NK-92 treated with Interleukin-12 subunit alpha and Interleukin-12 subunit beta, amount 100 ng/mL, for 24 hours (cell line): ENCODE measurements at regions not wholly inside any gene's neighbourhood (a gene's known extent, or its start where the extent isn't known, plus 50 kb on each side); places are given as distances from the start of the nearest gene placed in this dataset.

Experiments used
- DNase-seq: peaks from one replicate; lab custom pipeline; 2025; lab: John Stamatoyannopoulos, UW

DNA sequence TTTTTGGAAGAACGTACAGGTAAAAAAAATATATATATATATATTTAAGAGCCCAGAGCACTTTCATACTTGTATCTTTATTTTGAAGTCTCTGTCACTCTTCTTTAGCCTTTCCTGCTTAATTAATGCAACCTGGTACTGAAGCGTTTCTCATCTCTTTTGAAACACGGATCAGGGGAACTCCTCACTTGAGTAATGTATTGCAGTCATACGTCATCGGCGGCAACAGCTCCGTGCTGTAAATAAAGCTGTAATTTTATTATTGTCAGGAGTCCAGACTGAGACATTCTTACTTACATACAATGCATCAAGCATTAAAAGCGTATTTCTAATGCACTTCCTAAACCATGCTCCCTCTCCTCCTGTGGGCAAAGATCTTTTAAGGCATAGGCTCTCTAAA, 514.7 kb downstream of the SOX11 start:
- DNase-seq, result no peak

- no peak for DNase-seq
Measured at GRCh38 chr2:6211236-6211635, 519.1 kb downstream of the SOX11 start.

GRCh38 chr2:6212491-6212890, 520.3 kb downstream of the SOX11 start:
- no peak for DNase-seq

- DNase-seq, result no peak
Measured at GRCh38 chr2:6213056-6213780, 521.0 kb downstream of the SOX11 start.

DNA sequence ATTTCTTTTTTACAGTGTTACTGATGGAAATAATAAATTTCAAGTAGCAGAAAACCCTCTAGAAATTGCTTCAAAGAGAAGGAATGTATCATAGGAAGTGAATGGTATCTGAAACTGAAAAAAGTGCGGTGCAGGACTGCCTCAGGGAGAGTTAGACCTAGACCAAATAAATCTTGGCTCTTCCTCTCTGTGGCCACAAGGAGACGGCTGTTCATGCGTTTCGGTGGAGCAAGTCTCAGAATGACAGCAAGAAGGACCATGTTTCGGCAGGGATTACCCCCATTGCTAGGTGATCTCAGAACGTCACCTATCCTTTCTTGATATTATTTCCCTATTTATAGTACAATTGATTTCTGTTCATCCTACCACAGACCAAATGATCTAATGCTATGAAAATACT, 522.3 kb downstream of the SOX11 start:
- DNase-seq, result no peak

DNA sequence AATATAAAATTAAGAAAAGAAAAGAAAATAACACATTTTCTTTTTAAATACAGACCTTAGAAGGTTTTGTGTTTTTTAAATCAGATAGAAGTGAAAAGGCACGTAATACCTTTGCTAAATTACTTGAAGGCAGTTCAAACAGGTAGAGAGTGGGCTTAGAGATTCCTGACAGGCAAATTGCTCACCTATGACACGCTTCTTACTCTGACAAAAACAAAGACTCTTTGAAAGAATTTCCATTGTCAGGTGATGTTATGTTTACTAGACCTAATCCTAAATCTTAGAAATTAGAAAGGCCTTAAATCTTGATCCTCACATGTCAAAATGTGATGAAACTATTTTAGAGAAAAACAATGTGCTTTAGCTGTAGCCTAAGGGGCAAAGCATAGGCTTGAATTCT, 522.9 kb downstream of the SOX11 start:
- DNase-seq, result no peak

GRCh38 chr2:6216234-6216633, 524.0 kb downstream of the SOX11 start:
- DNase-seq, result no peak

DNA sequence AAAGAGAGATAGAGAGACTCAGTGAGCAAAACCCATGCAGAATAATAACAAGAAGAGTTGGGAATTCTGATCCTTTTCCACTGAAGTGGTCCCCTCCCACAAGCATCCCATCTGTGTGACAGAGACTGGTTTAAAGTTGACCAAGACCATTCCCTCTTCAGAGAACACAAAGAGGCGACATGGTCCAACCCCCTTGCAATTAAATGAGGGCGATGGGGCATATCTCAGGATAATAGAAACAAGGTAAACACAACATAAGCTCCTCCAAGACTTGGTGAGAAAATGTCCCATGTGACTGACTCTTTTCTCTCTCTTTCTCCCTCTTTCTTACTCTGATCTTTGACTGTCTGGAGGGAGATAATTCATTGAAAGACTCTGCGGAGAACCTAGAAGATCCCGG, 526.7 kb downstream of the SOX11 start:
- DNase-seq, result no peak

- no peak for DNase-seq
Measured at GRCh38 chr2:6219906-6220305, 527.7 kb downstream of the SOX11 start.

DNA sequence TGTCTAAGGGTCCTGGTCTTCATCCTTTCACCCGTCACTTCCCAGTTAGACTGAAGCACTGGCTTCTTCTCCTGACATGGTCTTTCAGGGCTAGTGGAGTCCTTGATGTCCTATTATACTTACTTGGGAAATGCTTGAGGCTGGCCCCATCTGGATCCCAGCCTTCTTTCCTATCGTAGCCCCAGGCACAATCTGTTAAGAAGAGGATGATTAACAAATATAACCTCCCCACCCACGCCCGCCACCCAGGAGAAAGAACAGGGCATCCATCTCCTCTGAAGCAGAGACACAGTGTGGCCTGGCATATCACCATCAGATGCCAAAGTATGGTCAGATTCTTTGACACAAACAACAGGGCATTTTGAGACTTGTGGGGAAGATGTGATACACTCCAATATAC, 530.1 kb downstream of the SOX11 start:
- DNase-seq, result no peak

DNA sequence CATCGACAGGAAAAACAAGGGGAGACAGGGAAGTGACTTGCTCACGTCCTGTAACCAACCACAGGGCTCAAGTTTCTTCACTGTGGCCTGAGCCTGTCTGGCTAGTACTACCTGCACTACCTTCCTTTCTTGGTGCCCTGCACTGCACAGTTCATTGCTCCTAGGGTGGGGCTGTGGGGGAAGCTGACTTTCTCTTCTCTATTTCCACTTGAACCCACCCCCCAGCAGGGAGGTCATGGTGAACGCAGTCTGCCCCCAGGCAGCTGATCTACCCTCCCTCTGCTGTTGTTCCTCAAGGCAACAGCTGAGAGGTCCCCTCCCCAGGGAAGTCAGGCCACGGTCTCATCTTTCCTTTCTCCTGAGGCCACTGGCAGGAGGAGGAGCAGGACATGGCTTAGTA, 532.1 kb downstream of the SOX11 start:
- DNase-seq, result no peak

DNA sequence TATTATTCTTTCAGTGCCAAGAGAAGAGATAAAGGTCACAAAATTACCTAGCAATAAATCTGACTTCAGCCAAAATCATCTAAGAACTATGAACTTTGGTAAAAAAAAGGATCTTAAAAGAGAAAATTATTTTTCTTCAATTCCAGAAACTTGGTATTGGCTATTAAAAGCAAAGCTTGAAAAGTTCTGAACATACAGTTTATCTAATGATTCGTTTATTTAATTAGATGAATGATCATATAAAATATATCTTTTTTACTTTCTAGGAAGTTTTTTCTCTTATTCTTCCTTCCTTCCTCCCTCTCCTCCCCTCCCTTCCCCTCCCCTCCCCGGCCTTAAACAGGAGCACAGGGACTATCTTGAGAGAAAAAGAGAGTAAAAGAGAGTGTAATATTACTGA, 536.1 kb downstream of the SOX11 start:
- no peak for DNase-seq

DNA sequence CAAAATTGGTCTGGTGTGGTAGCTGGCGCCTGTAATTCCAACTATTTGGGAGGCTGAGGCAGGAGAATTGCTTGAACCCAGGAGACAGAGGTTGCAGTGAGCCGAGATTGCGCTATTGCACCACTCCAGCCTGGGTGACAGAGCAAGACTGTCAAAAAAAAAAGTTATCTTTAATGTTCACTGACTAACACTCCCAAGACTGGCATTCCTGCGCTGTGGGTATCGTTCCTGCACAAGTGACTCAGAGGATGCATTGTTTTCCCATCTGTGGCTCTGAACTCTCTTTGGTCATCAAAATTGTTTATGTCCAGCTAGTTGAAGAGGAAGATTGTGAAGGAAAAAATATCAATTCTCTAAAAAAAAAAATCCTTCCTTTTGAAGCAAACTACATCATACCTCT, 539.0 kb downstream of the SOX11 start:
- DNase-seq, result no peak

DNA sequence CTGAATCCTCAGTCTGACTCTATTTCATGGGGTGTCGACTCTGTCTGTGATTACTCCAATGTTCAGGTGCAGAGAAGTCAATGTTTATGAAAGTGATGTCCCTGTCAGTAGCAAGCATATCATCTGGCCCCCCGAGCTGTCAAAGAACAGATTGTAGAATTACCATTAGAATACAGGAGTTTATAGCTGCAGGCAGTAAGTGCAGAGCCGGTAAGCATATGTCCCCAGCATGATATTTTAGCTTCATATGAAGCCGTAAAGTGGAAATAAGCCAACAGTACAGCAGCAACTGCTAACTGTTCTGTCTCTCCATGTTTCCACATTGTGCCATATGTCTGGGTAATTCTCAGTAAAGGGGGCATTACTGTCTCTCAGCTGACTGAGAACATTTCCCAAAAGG, 541.8 kb downstream of the SOX11 start:
- no peak for DNase-seq

- no peak for DNase-seq
Measured at GRCh38 chr2:6234702-6235101, 542.5 kb downstream of the SOX11 start.

- DNase-seq, result no peak
Measured at GRCh38 chr2:6236317-6236716, 544.1 kb downstream of the SOX11 start.

GRCh38 chr2:6237039-6237660, 545.0 kb downstream of the SOX11 start:
- no peak for DNase-seq

- no peak for DNase-seq
Measured at GRCh38 chr2:6249557-6249956, 557.4 kb downstream of the SOX11 start.

- no peak for DNase-seq
Measured at GRCh38 chr2:6254441-6254840, 562.3 kb downstream of the SOX11 start.

DNA sequence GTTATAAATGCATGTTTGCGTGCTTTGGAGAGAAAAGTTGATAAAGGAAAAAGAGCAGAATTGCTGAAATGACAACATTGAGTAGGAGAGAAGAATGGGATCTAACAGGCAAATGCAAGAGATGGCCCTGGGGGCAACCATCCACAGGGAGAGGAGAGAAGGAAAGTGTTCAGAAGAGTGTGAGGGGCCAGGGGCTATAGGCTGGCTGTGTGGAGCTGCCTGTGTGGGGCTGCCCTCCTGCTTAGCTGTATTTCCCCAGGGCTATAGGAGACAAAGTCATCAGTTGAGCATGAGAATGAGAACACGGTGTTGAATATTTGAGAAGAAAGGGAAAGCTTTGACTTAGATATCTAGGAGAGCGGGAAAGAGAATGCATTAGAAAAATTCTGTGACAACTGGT, 572.0 kb downstream of the SOX11 start:
- no peak for DNase-seq

DNA sequence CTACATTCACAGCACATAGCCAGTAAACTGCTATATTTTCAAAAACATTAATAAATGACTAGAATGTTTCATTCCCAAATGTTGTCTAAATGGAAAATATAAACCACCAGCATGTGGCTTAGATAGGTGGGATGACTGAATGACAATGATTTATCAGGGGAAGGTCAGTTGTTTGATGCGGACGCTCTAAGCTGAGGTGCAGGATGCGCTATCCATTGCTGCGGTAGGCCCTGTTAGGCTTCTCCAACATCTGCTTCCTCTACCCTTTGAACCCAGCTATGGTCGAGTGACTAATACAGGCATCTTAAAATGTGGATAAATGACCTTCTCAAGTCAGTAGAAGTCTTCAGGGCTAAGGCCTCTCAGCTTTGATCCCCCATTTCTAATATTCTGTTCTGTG, 584.2 kb downstream of the CMPK2 start:
- DNase-seq, result no peak

- DNase-seq, result no peak
Measured at GRCh38 chr2:6283259-6283658, 582.4 kb downstream of the CMPK2 start.

DNA sequence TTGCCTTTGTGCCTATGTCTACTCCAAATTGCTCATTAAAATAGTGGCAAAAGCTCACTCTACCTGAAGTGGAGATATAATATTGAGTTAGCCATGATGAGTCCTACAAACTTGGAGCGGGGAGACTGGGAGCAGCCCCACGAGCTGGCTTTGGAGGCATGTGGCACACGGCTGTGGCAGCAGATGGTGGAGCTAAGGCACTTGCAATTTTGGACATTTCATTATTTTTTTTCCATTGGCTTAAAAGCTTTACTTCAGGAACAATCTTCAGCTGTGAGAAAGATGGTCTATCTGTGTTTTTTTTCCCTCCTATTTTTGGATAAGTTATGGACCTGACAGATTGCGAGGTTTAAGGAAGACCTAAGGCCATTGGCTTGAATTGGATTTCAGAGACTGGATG, 578.3 kb downstream of the CMPK2 start:
- DNase-seq, result no peak

GRCh38 chr2:6288791-6289190, 576.9 kb downstream of the CMPK2 start:
- no peak for DNase-seq
